ENCODE measurements at regions not wholly inside any gene's neighbourhood (a gene's known extent, or its start where the extent isn't known, plus 50 kb on each side); places are given as distances from the start of the nearest gene placed in this dataset.
"Not testable (repeated sequence)": the region's sequence is repeated elsewhere in the genome, so short reads cannot be mapped to it uniquely, and the experiment has no call there.

DNA sequence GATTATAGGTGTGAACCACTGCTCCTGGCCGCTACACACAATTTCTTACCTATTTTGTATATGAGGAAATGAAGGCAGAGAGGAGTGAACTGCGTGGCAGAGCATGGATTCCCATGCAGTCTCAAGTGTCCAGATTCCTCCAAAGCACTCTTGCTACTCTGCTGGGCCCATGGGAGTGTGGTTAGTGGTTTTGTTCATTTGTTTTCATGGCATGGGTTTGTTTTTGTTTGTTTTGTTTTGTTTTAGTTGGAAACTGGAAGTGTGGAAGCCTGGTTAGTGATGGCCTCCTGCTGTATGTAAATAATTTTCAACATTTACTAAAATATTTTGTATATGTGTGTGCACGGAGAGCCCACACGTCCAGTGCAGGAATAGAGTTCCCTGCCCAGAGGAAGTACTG is 61.3 kb upstream of the LRCH1 start:
- no peaks in the 10 kb centered on the region for H3K27me3 Mint-ChIP-seq (ENCODE audit: low read depth)
- peak overlapping the region; percentile 36 for H3K27ac Mint-ChIP-seq (ENCODE audit: unreplicated experiment)
- no peaks in the 10 kb centered on the region for H3K36me3 Mint-ChIP-seq (ENCODE audit: low read depth)
- no peak for DNase-seq (ENCODE audit: low spot score)
- no peaks in the 10 kb centered on the region for H3K9me3 Mint-ChIP-seq (ENCODE audit: low read depth)
- no peak for TF ChIP-seq CTCF (IDR thresholded peaks at IDR 0.05)
- H3K4me1 Mint-ChIP-seq (ENCODE audit: low read depth) = peaks cover 56% of the 10 kb centered on the region
- H3K4me3 Mint-ChIP-seq (ENCODE audit: unreplicated experiment) = no peak overlapping the region

- Mint-ChIP-seq H3K4me1 (ENCODE audit: low read depth) (peaks cover 51% of the 10 kb centered on the region), H3K27ac (ENCODE audit: unreplicated experiment) (peak overlapping the region; percentile 70)
- not testable (repeated sequence) for H3K9me3 Mint-ChIP-seq (ENCODE audit: low read depth); H3K4me3 Mint-ChIP-seq (ENCODE audit: unreplicated experiment); H3K27me3 Mint-ChIP-seq (ENCODE audit: low read depth); H3K36me3 Mint-ChIP-seq (ENCODE audit: low read depth); DNase-seq (ENCODE audit: low spot score)
Observed at GRCh38 chr13:46490713-46491112, 62.3 kb upstream of the LRCH1 start.

- H3K27ac Mint-ChIP-seq (ENCODE audit: unreplicated experiment) = peak overlapping the region; percentile 94
- DNase-seq (ENCODE audit: low spot score) = no peak
- no peak for TF ChIP-seq CTCF (IDR thresholded peaks at IDR 0.05)
- H3K4me3 Mint-ChIP-seq (ENCODE audit: unreplicated experiment) = no peak overlapping the region
- H3K36me3 Mint-ChIP-seq (ENCODE audit: low read depth) = no peaks in the 10 kb centered on the region
- peaks cover 5% of the 10 kb centered on the region for H3K9me3 Mint-ChIP-seq (ENCODE audit: low read depth)
- H3K4me1 Mint-ChIP-seq (ENCODE audit: low read depth) = peaks cover 46% of the 10 kb centered on the region
- H3K27me3 Mint-ChIP-seq (ENCODE audit: low read depth) = no peaks in the 10 kb centered on the region
Observed at GRCh38 chr13:46490129-46490528, 62.8 kb upstream of the LRCH1 start.

DNA sequence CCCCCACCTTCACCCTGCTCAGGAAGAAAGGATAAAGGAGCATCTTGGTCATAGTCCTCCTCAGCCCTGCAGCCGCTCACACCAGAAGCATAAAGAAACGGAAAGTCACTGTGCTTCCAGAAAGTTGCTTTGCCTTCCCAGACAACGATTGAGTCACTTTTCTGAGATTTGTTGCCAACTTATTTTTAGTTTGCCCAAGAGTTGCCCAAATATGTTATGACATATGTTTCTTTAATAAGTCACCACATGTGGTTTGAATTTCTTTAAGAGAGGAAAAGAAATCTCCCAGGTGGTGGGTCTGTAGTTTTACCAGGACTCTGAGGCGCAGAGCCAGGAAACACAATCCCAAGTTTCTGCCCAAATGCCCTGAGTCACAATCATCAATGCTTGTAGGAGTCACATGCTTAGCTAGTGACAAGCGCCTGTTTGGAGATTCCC is 63.4 kb upstream of the LRCH1 start:
- peak overlapping the region; percentile 37 for H3K4me3 Mint-ChIP-seq (ENCODE audit: unreplicated experiment)
- peaks cover 10% of the 10 kb centered on the region for H3K9me3 Mint-ChIP-seq (ENCODE audit: low read depth)
- H3K27ac Mint-ChIP-seq (ENCODE audit: unreplicated experiment) = peak overlapping the region; percentile 94
- no peak for DNase-seq (ENCODE audit: low spot score)
- peaks cover 2% of the 10 kb centered on the region for H3K36me3 Mint-ChIP-seq (ENCODE audit: low read depth)
- no peak for TF ChIP-seq CTCF (IDR thresholded peaks at IDR 0.05)
- peaks cover 46% of the 10 kb centered on the region for H3K4me1 Mint-ChIP-seq (ENCODE audit: low read depth)
- no peaks in the 10 kb centered on the region for H3K27me3 Mint-ChIP-seq (ENCODE audit: low read depth)

GRCh38 chr13:46487748-46488147 is 65.2 kb upstream of the LRCH1 start:
- peaks cover 5% of the 10 kb centered on the region for H3K36me3 Mint-ChIP-seq (ENCODE audit: low read depth)
- no peak overlapping the region for H3K4me3 Mint-ChIP-seq (ENCODE audit: unreplicated experiment)
- H3K4me1 Mint-ChIP-seq (ENCODE audit: low read depth) = peaks cover 45% of the 10 kb centered on the region
- DNase-seq (ENCODE audit: low spot score) = no peak
- H3K27me3 Mint-ChIP-seq (ENCODE audit: low read depth) = no peaks in the 10 kb centered on the region
- no peak for TF ChIP-seq CTCF (IDR thresholded peaks at IDR 0.05)
- peak overlapping the region; percentile 45 for H3K27ac Mint-ChIP-seq (ENCODE audit: unreplicated experiment)
- H3K9me3 Mint-ChIP-seq (ENCODE audit: low read depth) = peaks cover 21% of the 10 kb centered on the region

- TF ChIP-seq CTCF (IDR thresholded peaks at IDR 0.05) = no peak
- Mint-ChIP-seq H3K27me3 (ENCODE audit: low read depth) (no peaks in the 10 kb centered on the region), H3K27ac (ENCODE audit: unreplicated experiment) (no peak overlapping the region), H3K36me3 (ENCODE audit: low read depth) (peaks cover 5% of the 10 kb centered on the region), H3K9me3 (ENCODE audit: low read depth) (peaks cover 28% of the 10 kb centered on the region), H3K4me3 (ENCODE audit: unreplicated experiment) (no peak overlapping the region), H3K4me1 (ENCODE audit: low read depth) (peaks cover 31% of the 10 kb centered on the region)
- no peak for DNase-seq (ENCODE audit: low spot score)
Observed at GRCh38 chr13:46486270-46486669, 66.7 kb upstream of the LRCH1 start.
